Sigmoid colon (tissue), 6 donors: ENCODE measurements at regions not wholly inside any gene's neighbourhood (a gene's known extent, or its start where the extent isn't known, plus 50 kb on each side); places are given as distances from the start of the nearest gene placed in this dataset.
"Not testable (repeated sequence)": the region's sequence is repeated elsewhere in the genome, so short reads cannot be mapped to it uniquely, and the experiment has no call there.

Source experiments
- DNase-seq: peaks from one replicate; pipeline ENCODE4 v3.0.0-alpha.2; 2019
- H3K27ac ChIP-seq, 4 donors: fragments of 200-600 bp; sonication (generic); one replicate each; pipeline ENCODE4 v1.5.1; 2016 to 2019; ENCODE audit warnings: mild to moderate bottlenecking in 1 of 4
- H3K27me3 ChIP-seq, 3 donors: fragments of 200-600 bp; sonication (generic); one replicate each; pipeline ENCODE4 v1.5.1; 2019; ENCODE audit warnings: mild to moderate bottlenecking in 1 of 3
- H3K36me3 ChIP-seq, 4 donors: fragments of 200-600 bp; sonication (generic); one replicate each; pipeline ENCODE4 v1.5.1; 2016 to 2019
- H3K4me1 ChIP-seq, 4 donors: fragments of 200-600 bp; sonication (generic); one replicate each; pipeline ENCODE4 v1.5.1; 2017 to 2019
- H3K4me3 ChIP-seq, 4 donors: fragments of 200-600 bp; sonication (generic); one replicate each; pipeline ENCODE4 v1.5.1; 2017 to 2019; ENCODE audit warnings: mild to moderate bottlenecking in 2 of 4, moderate library complexity in 1 of 4
- H3K9me3 ChIP-seq, 4 donors: fragments of 200-600 bp in 3 of 4; sonication (generic) in 3 of 4; one replicate each; pipeline versions ENCODE4 v1.5.1 to v1.6.1; 2013 to 2019
- CTCF ChIP-seq, 4 experiments: fragments of 450-650 bp in 3 of 4; fragments of 200-600 bp in 1 of 4; IDR thresholded peaks; one replicate each; pipeline ENCODE4 v1.5.1; 2016 to 2019; ENCODE audit warnings: antibody characterized with exemption in 4 of 4, mild to moderate bottlenecking in 3 of 4, moderate library complexity in 2 of 4
- EP300 ChIP-seq, 4 donors: sonication (generic); formaldehyde crosslinking; IDR thresholded peaks; one replicate each; pipeline ENCODE4 v1.6.1; 2017; ENCODE audit warnings: antibody characterized with exemption in 4 of 4
- POLR2A ChIP-seq, 2 donors: fragments of 450-650 bp; IDR thresholded peaks; one replicate each; pipeline ENCODE4 v1.6.1; 2016; ENCODE audit warnings: antibody characterized with exemption in 2 of 2, mild to moderate bottlenecking in 2 of 2, moderate library complexity in 2 of 2
- POLR2AphosphoS5 ChIP-seq, 4 donors: sonication (generic); formaldehyde crosslinking; IDR thresholded peaks; one replicate each; pipeline ENCODE4 v1.6.1; 2017; ENCODE audit warnings: antibody characterized with exemption in 4 of 4
- WGBS, 2 donors: extraction: QIAGEN DNeasy Blood & Tissue Kit; methylation state at CpG; one replicate each; pipeline ENCODE4 v1.1.7; 2013; 5-methylcytosine and 5-hydroxymethylcytosine counted together
- intact Hi-C: fragments of 100-400 bp; cut with DNase I; formaldehyde crosslinking; loops from one replicate; pipeline ENCODE4 v1.15.1; 2023
- donor health status: healthy with polysubstance abuse.
- donor health status: healthy.

GRCh38 chr7:20083781-20084180 lies 133.4 kb downstream of the MACC1 start:
- no peaks in the 10 kb centered on the region for H3K9me3 ChIP-seq
- 81 to 85% methylated on average over 1 of the region's 1 CpG for WGBS, 2 donors
- peak overlapping the region; percentile 43 to 71 (median 62) for H3K27ac ChIP-seq
- TF ChIP-seq POLR2AphosphoS5 (IDR thresholded peaks at IDR 0.05) (peak in 3 of 4 donors; percentile 18 to 64 (median 39)), CTCF (IDR thresholded peaks at IDR 0.05) (no peak), EP300 (IDR thresholded peaks at IDR 0.05) (no peak)
- no peak overlapping the region for H3K4me3 ChIP-seq
- H3K4me1 ChIP-seq = peaks cover 0 to 25% (median 16%) of the 10 kb centered on the region in 4 donors
- no peaks in the 10 kb centered on the region for H3K36me3 ChIP-seq
- intact Hi-C loops = no loop called here
- peak; percentile 74 for DNase-seq
- no peaks in the 10 kb centered on the region for H3K27me3 ChIP-seq

GRCh38 chr7:20079080-20079479 lies 138.1 kb downstream of the MACC1 start:
- H3K4me1 ChIP-seq = peaks cover 0 to 45% (median 31%) of the 10 kb centered on the region in 4 donors
- H3K27me3 ChIP-seq = no peaks in the 10 kb centered on the region
- H3K9me3 ChIP-seq = no peaks in the 10 kb centered on the region
- H3K36me3 ChIP-seq = no peaks in the 10 kb centered on the region
- DNase-seq = no peak
- no peak overlapping the region for H3K27ac ChIP-seq
- intact Hi-C loops = loop anchor here (5.0 kb wide), 1 partner anchor 73 kb away; no protein-coding TSS in a partner anchor
- no peak overlapping the region for H3K4me3 ChIP-seq
- TF ChIP-seq EP300 (IDR thresholded peaks at IDR 0.05) = no peak
- TF ChIP-seq CTCF (IDR thresholded peaks at IDR 0.05) = no peak
- no peak for TF ChIP-seq POLR2A (IDR thresholded peaks at IDR 0.05)
- no peak for TF ChIP-seq POLR2AphosphoS5 (IDR thresholded peaks at IDR 0.05)

GRCh38 chr7:20076835-20077234 lies 140.3 kb downstream of the MACC1 start:
- DNase-seq = no peak
- 84 to 95% methylated on average over 2 of the region's 2 CpGs for WGBS, 2 donors
- TF ChIP-seq CTCF (IDR thresholded peaks at IDR 0.05) (no peak), POLR2A (IDR thresholded peaks at IDR 0.05) (no peak), EP300 (IDR thresholded peaks at IDR 0.05) (no peak), POLR2AphosphoS5 (IDR thresholded peaks at IDR 0.05) (no peak)
- intact Hi-C loops = loop anchor here (5.0 kb wide), 1 partner anchor 75 kb away; no protein-coding TSS in a partner anchor
- Histone ChIP-seq H3K27me3 (no peaks in the 10 kb centered on the region), H3K4me3 (no peak overlapping the region), H3K4me1 (peaks cover 0 to 39% (median 27%) of the 10 kb centered on the region in 4 donors), H3K36me3 (no peaks in the 10 kb centered on the region), H3K27ac (peak overlapping the region in 3 of 4 donors; percentile 45 to 60 (median 56)), H3K9me3 (no peaks in the 10 kb centered on the region)

- peaks cover 0 to 39% (median 27%) of the 10 kb centered on the region in 4 donors for H3K4me1 ChIP-seq
- no peaks in the 10 kb centered on the region for H3K36me3 ChIP-seq
- H3K27ac ChIP-seq = peak overlapping the region in 3 of 4 donors; percentile 45 to 60 (median 56)
- no peak for DNase-seq
- no peaks in the 10 kb centered on the region for H3K9me3 ChIP-seq
- no peak overlapping the region for H3K4me3 ChIP-seq
- intact Hi-C loops = loop anchor here (5.0 kb wide), 1 partner anchor 76 kb away; no protein-coding TSS in a partner anchor
- WGBS, 2 donors = 78 to 87% methylated on average over 4 of the region's 4 CpGs
- TF ChIP-seq POLR2A (IDR thresholded peaks at IDR 0.05) (no peak), EP300 (IDR thresholded peaks at IDR 0.05) (no peak), POLR2AphosphoS5 (IDR thresholded peaks at IDR 0.05) (peak; percentile 35 to 51 (median 38))
- H3K27me3 ChIP-seq = no peaks in the 10 kb centered on the region
Measured at GRCh38 chr7:20075992-20076820, 141.0 kb downstream of the MACC1 start.

- H3K27ac ChIP-seq = peak overlapping the region in 3 of 4 donors; percentile 45 to 60 (median 56)
- 92 to 93% methylated on average over 5 of the region's 5 CpGs for WGBS, 2 donors
- H3K36me3 ChIP-seq = no peaks in the 10 kb centered on the region
- intact Hi-C loops = loop anchor here (5.0 kb wide), 1 partner anchor 77 kb away; no protein-coding TSS in a partner anchor
- TF ChIP-seq POLR2AphosphoS5 (IDR thresholded peaks at IDR 0.05) (peak; percentile 48 to 83 (median 78)), EP300 (IDR thresholded peaks at IDR 0.05) (peak in 2 of 4 donors; percentile 62 to 72), CTCF (IDR thresholded peaks at IDR 0.05) (no peak), POLR2A (IDR thresholded peaks at IDR 0.05) (no peak)
- H3K27me3 ChIP-seq = no peaks in the 10 kb centered on the region
- peaks cover 0 to 39% (median 27%) of the 10 kb centered on the region in 4 donors for H3K4me1 ChIP-seq
- H3K9me3 ChIP-seq = no peaks in the 10 kb centered on the region
- DNase-seq = no peak
- no peak overlapping the region for H3K4me3 ChIP-seq
Measured at GRCh38 chr7:20075440-20075839, 141.7 kb downstream of the MACC1 start.

- H3K4me3 ChIP-seq, H3K9me3 ChIP-seq, H3K27me3 ChIP-seq, intact Hi-C loops, DNase-seq, H3K27ac ChIP-seq, H3K36me3 ChIP-seq: not testable (repeated sequence)
- H3K4me1 ChIP-seq = peaks cover 0 to 16% (median 4%) of the 10 kb centered on the region in 4 donors
- WGBS, 2 donors = 82 to 90% methylated on average over 5 of the region's 5 CpGs
Measured at GRCh38 chr7:20068004-20068403, 149.2 kb downstream of the MACC1 start.
